SU-DHL-6 (cell line): ENCODE measurements at regions not wholly inside any gene's neighbourhood (a gene's known extent, or its start where the extent isn't known, plus 50 kb on each side); places are given as distances from the start of the nearest gene placed in this dataset.

Experiments
- H2AFZ ChIP-seq: fragments of 200-600 bp; sonication (generic); 2 replicates; pipeline ENCODE4 v1.6.1; 2014; ENCODE audit warnings: low read depth, mild to moderate bottlenecking, moderate library complexity, mixed read lengths, antibody characterized with exemption, low read length; ENCODE audit not compliant: severe bottlenecking
- H3F3A ChIP-seq: fragments of 200-600 bp; shearing (Covaris generic); 2 replicates; pipeline ENCODE4 v1.6.0; 2016; ENCODE audit warnings: antibody characterized with exemption, mild to moderate bottlenecking; ENCODE audit not compliant: insufficient read depth
- H3K27ac ChIP-seq: fragments of 200-600 bp; sonication (generic); 2 replicates; pipeline ENCODE4 v1.5.1; 2016; ENCODE audit warnings: low read depth, mild to moderate bottlenecking, low read length, moderate library complexity, mixed read lengths
- H3K27me3 ChIP-seq: fragments of 200-600 bp; sonication (generic), shearing (Covaris generic); 2 replicates; pipeline ENCODE4 v1.6.0; 2014; ENCODE audit warnings: mild to moderate bottlenecking, low read length
- H3K36me3 ChIP-seq: fragments of 200-600 bp; sonication (generic); 2 replicates; pipeline ENCODE4 v1.6.1; 2014; ENCODE audit warnings: mild to moderate bottlenecking, low read length, mixed read lengths
- H3K4me2 ChIP-seq: fragments of 300-600, 200-600 bp; shearing (Covaris generic), sonication (generic); 2 replicates; pipeline ENCODE4 v1.6.0; 2014; ENCODE audit warnings: low read length, low read depth, mild to moderate bottlenecking; ENCODE audit not compliant: poor library complexity, severe bottlenecking
- H3K4me3 ChIP-seq: fragments of 200-600 bp; sonication (generic); 2 replicates; pipeline ENCODE4 v1.5.1; 2014; ENCODE audit warnings: antibody characterized with exemption, low read length, mild to moderate bottlenecking, mixed read lengths; ENCODE audit not compliant: insufficient read depth, poor library complexity, severe bottlenecking
- H3K79me2 ChIP-seq: fragments of 200-600 bp; sonication (generic); 2 replicates; pipeline ENCODE4 v1.6.1; 2014; ENCODE audit warnings: mild to moderate bottlenecking, low read length, moderate library complexity; ENCODE audit not compliant: insufficient read depth
- H3K9ac ChIP-seq: fragments of 200-600 bp; sonication (generic); 2 replicates; pipeline ENCODE4 v1.7.0; 2014; ENCODE audit warnings: mild to moderate bottlenecking, low read length
- H3K9me2 ChIP-seq: fragments of 200-600 bp; sonication (generic); replicated peaks from 2 replicates; pipeline ENCODE4 v1.6.1; 2014; ENCODE audit warnings: low read length; ENCODE audit not compliant: insufficient read depth
- H3K9me3 ChIP-seq: fragments of 200-600 bp; sonication (generic); 2 replicates; pipeline ENCODE4 v1.6.1; 2014; ENCODE audit warnings: low read length, mixed read lengths; ENCODE audit not compliant: insufficient read depth
- H4K20me1 ChIP-seq: fragments of 200-600 bp; sonication (generic); 2 replicates; pipeline ENCODE4 v1.6.1; 2014; ENCODE audit warnings: low read depth, mild to moderate bottlenecking, antibody characterized with exemption, low read length, moderate library complexity, mixed read lengths
- CTCF ChIP-seq: fragments of 200-600 bp; sonication (generic); IDR thresholded peaks from one replicate; pipeline ENCODE4 v1.5.1; 2017; ENCODE audit warnings: antibody characterized with exemption, mild to moderate bottlenecking, low read length, moderate library complexity; ENCODE audit not compliant: insufficient read depth, poor library complexity, severe bottlenecking
- EZH2phosphoT487 ChIP-seq: fragments of 200-600 bp; sonication (generic), shearing (Covaris generic); conservative IDR thresholded peaks from 2 replicates; pipeline ENCODE4 v1.6.1; 2018; ENCODE audit warnings: mild to moderate bottlenecking, antibody characterized with exemption, low read length, moderate library complexity, mixed read lengths

GRCh38 chr14:100653409-100653808 lies 66.2 kb upstream of the BEGAIN start:
- Histone ChIP-seq H4K20me1 (no peaks in the 10 kb centered on the region), H3K79me2 (no peaks in the 10 kb centered on the region), H2AFZ (no peak overlapping the region), H3K36me3 (no peaks in the 10 kb centered on the region), H3K9me2 (no peaks in the 10 kb centered on the region), H3K4me3 (no peak overlapping the region), H3K4me2 (no peak overlapping the region), H3K9ac (no peak overlapping the region), H3K27ac (no peak overlapping the region), H3K27me3 (no peaks in the 10 kb centered on the region), H3K9me3 (no peaks in the 10 kb centered on the region), H3F3A (no peaks in the 10 kb centered on the region)
- TF ChIP-seq CTCF = peak; percentile 73
- no peak for TF ChIP-seq EZH2phosphoT487

- Histone ChIP-seq H3K9me3 (no peaks in the 10 kb centered on the region), H3K27ac (no peak overlapping the region), H2AFZ (no peak overlapping the region), H3K79me2 (no peaks in the 10 kb centered on the region), H3K4me2 (no peak overlapping the region), H3K4me3 (no peak overlapping the region), H3K9ac (no peak overlapping the region), H4K20me1 (no peaks in the 10 kb centered on the region), H3K27me3 (no peaks in the 10 kb centered on the region), H3K9me2 (no peaks in the 10 kb centered on the region), H3K36me3 (no peaks in the 10 kb centered on the region), H3F3A (no peaks in the 10 kb centered on the region)
- TF ChIP-seq EZH2phosphoT487 (no peak), CTCF (no peak)
These were observed 67.0 kb upstream of the BEGAIN start for GRCh38 chr14:100654025-100654813.

GRCh38 chr14:100654814-100655740 lies 67.9 kb upstream of the BEGAIN start:
- H3K27me3 ChIP-seq = no peaks in the 10 kb centered on the region
- no peaks in the 10 kb centered on the region for H3K79me2 ChIP-seq
- TF ChIP-seq EZH2phosphoT487 = no peak
- peak; percentile 9 for TF ChIP-seq CTCF
- no peak overlapping the region for H3K4me3 ChIP-seq
- no peaks in the 10 kb centered on the region for H3F3A ChIP-seq
- no peak overlapping the region for H3K9ac ChIP-seq
- H3K36me3 ChIP-seq = no peaks in the 10 kb centered on the region
- H3K9me3 ChIP-seq = no peaks in the 10 kb centered on the region
- no peak overlapping the region for H3K27ac ChIP-seq
- H3K9me2 ChIP-seq = no peaks in the 10 kb centered on the region
- no peak overlapping the region for H2AFZ ChIP-seq
- H4K20me1 ChIP-seq = no peaks in the 10 kb centered on the region
- no peak overlapping the region for H3K4me2 ChIP-seq
